GM12878 (cell line): ENCODE measurements at regions not wholly inside any gene's neighbourhood (a gene's known extent, or its start where the extent isn't known, plus 50 kb on each side); places are given as distances from the start of the nearest gene placed in this dataset.

Experiments used
- BHLHE40 ChIP-seq, 2 experiments: fragments of 450-650 bp in 1 of 2; IDR thresholded peaks; 2 replicates each; pipeline ENCODE4 v1.6.1; 2011 to 2017; ENCODE audit warnings: low read depth in 2 of 2, borderline replicate concordance in 1 of 2, improper control_type of control experiment in 1 of 2, low read length in 1 of 2, mild to moderate bottlenecking in 1 of 2
- EP300 ChIP-seq, 2 experiments: fragments of 150-350 bp in 1 of 2; IDR thresholded peaks; 2 replicates each; pipeline ENCODE4 v1.6.1; 2011 to 2012; ENCODE audit warnings: low read depth in 2 of 2, low read length in 2 of 2, borderline replicate concordance in 1 of 2, improper control_type of control experiment in 1 of 2, inconsistent platforms in 1 of 2; ENCODE audit not compliant: control insufficient read depth in 1 of 2
- TF ChIP-seq, protein P1 (sequence below): fragments of 450-650 bp; IDR thresholded peaks from 2 replicates; pipeline ENCODE4 v1.6.1; 2018; ENCODE audit warnings: mild to moderate bottlenecking, low read depth, moderate library complexity; ENCODE audit not compliant: partially characterized antibody
- TF ChIP-seq, protein P2 (sequence below), 3 experiments: IDR thresholded peaks in 2 of 3; conservative IDR thresholded peaks in 1 of 3; 2 replicates each; pipeline ENCODE4 v1.5.1; 2011; ENCODE audit warnings: low read depth in 3 of 3, low read length in 3 of 3, mild to moderate bottlenecking in 3 of 3, control low read depth in 2 of 3, moderate library complexity in 2 of 3, inconsistent platforms in 1 of 3, mixed read lengths in 1 of 3; ENCODE audit not compliant: control insufficient read depth in 2 of 3, insufficient read depth in 1 of 3; ENCODE audit errors: extremely low read depth in 1 of 3

DNA sequence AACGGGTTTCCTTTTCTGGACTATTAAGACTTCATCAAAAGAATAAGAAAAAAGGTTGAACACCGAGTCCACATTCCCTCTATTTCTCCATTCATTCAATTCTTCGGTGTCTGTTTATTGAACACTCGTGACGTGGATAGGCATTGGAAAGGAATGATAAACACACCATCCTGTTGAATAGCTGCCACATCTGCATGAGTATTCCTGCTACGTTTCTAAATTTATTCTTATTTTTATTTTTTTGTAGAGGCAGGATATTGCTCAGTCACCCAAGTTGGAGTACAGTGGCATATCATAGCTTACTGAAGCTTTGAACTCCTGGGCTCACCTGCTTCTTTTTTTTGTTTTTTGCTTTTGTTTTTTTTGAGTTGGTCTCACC lies 80.8 kb upstream of the CIBAR2 start:
- TF ChIP-seq, protein P1, sequence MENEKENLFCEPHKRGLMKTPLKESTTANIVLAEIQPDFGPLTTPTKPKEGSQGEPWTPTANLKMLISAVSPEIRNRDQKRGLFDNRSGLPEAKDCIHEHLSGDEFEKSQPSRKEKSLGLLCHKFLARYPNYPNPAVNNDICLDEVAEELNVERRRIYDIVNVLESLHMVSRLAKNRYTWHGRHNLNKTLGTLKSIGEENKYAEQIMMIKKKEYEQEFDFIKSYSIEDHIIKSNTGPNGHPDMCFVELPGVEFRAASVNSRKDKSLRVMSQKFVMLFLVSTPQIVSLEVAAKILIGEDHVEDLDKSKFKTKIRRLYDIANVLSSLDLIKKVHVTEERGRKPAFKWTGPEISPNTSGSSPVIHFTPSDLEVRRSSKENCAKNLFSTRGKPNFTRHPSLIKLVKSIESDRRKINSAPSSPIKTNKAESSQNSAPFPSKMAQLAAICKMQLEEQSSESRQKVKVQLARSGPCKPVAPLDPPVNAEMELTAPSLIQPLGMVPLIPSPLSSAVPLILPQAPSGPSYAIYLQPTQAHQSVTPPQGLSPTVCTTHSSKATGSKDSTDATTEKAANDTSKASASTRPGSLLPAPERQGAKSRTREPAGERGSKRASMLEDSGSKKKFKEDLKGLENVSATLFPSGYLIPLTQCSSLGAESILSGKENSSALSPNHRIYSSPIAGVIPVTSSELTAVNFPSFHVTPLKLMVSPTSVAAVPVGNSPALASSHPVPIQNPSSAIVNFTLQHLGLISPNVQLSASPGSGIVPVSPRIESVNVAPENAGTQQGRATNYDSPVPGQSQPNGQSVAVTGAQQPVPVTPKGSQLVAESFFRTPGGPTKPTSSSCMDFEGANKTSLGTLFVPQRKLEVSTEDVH: no peak
- TF ChIP-seq, protein P2, sequence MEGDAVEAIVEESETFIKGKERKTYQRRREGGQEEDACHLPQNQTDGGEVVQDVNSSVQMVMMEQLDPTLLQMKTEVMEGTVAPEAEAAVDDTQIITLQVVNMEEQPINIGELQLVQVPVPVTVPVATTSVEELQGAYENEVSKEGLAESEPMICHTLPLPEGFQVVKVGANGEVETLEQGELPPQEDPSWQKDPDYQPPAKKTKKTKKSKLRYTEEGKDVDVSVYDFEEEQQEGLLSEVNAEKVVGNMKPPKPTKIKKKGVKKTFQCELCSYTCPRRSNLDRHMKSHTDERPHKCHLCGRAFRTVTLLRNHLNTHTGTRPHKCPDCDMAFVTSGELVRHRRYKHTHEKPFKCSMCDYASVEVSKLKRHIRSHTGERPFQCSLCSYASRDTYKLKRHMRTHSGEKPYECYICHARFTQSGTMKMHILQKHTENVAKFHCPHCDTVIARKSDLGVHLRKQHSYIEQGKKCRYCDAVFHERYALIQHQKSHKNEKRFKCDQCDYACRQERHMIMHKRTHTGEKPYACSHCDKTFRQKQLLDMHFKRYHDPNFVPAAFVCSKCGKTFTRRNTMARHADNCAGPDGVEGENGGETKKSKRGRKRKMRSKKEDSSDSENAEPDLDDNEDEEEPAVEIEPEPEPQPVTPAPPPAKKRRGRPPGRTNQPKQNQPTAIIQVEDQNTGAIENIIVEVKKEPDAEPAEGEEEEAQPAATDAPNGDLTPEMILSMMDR (IDR thresholded peaks at IDR 0.05 in 2 of 3, conservative IDR thresholded peaks at IDR 0.05 in 1 of 3; ENCODE audit: control insufficient read depth in 2 of 3, extremely low read depth in 1 of 3, insufficient read depth in 1 of 3, low read depth in 3 of 3, low read length in 3 of 3): no peak
- no peak for TF ChIP-seq BHLHE40 (IDR thresholded peaks at IDR 0.05; ENCODE audit: borderline replicate concordance in 1 of 2, low read depth in 2 of 2, low read length in 1 of 2)
- TF ChIP-seq EP300 (IDR thresholded peaks at IDR 0.05; ENCODE audit: borderline replicate concordance in 1 of 2, control insufficient read depth in 1 of 2, low read depth in 2 of 2, low read length in 2 of 2): no peak
